ENCODE measurements at regions not wholly inside any gene's neighbourhood (a gene's known extent, or its start where the extent isn't known, plus 50 kb on each side); places are given as distances from the start of the nearest gene placed in this dataset.

- no peak overlapping the region for H2AK5ac ChIP-seq (ENCODE audit: low read depth, low read length)
- no peaks in the 10 kb centered on the region for H3K79me1 ChIP-seq (ENCODE audit: low read depth, low read length)
- ChIA-PET POLR2A (ENCODE audit: partially characterized antibody) (interaction anchor here (0.6 kb wide), 1 partner anchor 94 kb away, joined by 5 read pairs; no protein-coding TSS in a partner anchor), CTCF (ENCODE audit: partially characterized antibody) (interaction anchor here (0.6 kb wide), 1 partner anchor 32 kb away, joined by 3 read pairs; no protein-coding TSS in a partner anchor)
- H3K23ac ChIP-seq (ENCODE audit: insufficient read length) = no peak overlapping the region
- no peak overlapping the region for H3K18ac ChIP-seq (ENCODE audit: extremely low read depth, low read length)
- H4K20me1 ChIP-seq (replicated peaks in 1 of 2; ENCODE audit: control insufficient read depth in 1 of 2, insufficient read depth in 2 of 2, low read length in 2 of 2) = no peaks in the 10 kb centered on the region
- H3K14ac ChIP-seq (ENCODE audit: insufficient read length) = no peak overlapping the region
- no peaks in the 10 kb centered on the region for H3K23me2 ChIP-seq (ENCODE audit: low read depth, low read length)
- no peak overlapping the region for H2BK12ac ChIP-seq (ENCODE audit: low read depth, low read length)
- H3K9me3 ChIP-seq (ENCODE audit: insufficient read depth in 2 of 2, low read depth in 1 of 2, low read length in 1 of 2) = peaks cover 0 to 3% of the 10 kb centered on the region in 2 experiments; a peak in 2 of 4 replicates
- no peak overlapping the region for H3K4me2 ChIP-seq (ENCODE audit: insufficient read depth in 1 of 2, low read depth in 2 of 2, low read length in 2 of 2)
- H2BK5ac ChIP-seq (ENCODE audit: low read depth, low read length) = no peak overlapping the region
- no peak overlapping the region for H4K8ac ChIP-seq (ENCODE audit: extremely low read depth, insufficient read depth, low read length)
- no peak overlapping the region for H4K91ac ChIP-seq (replicated peaks; ENCODE audit: insufficient read length, low read length)
- no peaks in the 10 kb centered on the region for H3K4me1 ChIP-seq (replicated peaks in 1 of 4; ENCODE audit: control insufficient read depth in 3 of 4, insufficient read depth in 4 of 4, low read length in 3 of 4)
- no peak overlapping the region for H2BK120ac ChIP-seq (replicated peaks; ENCODE audit: low read depth, low read length)
- no peaks in the 10 kb centered on the region for H3K36me3 ChIP-seq (ENCODE audit: control insufficient read depth in 2 of 4, insufficient read depth in 4 of 4, low read length in 3 of 4)
- no peak overlapping the region for H3K4me3 ChIP-seq (ENCODE audit: extremely low read depth in 1 of 4, insufficient read depth in 2 of 4, low read depth in 3 of 4, low read length in 4 of 4)
- H3K27me3 ChIP-seq (replicated peaks in 1 of 4; ENCODE audit: control insufficient read depth in 3 of 4, extremely low read depth in 1 of 4, insufficient read depth in 3 of 4, low read length in 3 of 4) = no peaks in the 10 kb centered on the region
- no peaks in the 10 kb centered on the region for H3K79me2 ChIP-seq (ENCODE audit: control insufficient read depth in 1 of 2, insufficient read depth in 2 of 2, low read length in 2 of 2)
- H3K4ac ChIP-seq (replicated peaks; ENCODE audit: insufficient read length, low read depth, low read length) = no peak overlapping the region
- no peak overlapping the region for H3K56ac ChIP-seq (replicated peaks; ENCODE audit: insufficient read length, low read depth, low read length)
- FAIRE-seq = no peak
- H2AFZ ChIP-seq (ENCODE audit: low read length) = no peak overlapping the region
- no peak overlapping the region for H3K9ac ChIP-seq (replicated peaks in 1 of 4; ENCODE audit: extremely low read depth in 1 of 4, low read depth in 3 of 4, low read length in 3 of 4)
- no peak overlapping the region for H4K5ac ChIP-seq (ENCODE audit: insufficient read length, low read depth, low read length)
- WGBS, 2 experiments (ENCODE audit: extremely low coverage in 1 of 2, insufficient coverage in 1 of 2, insufficient read length in 1 of 2, insufficient replicate concordance in 2 of 2, low coverage in 1 of 2, low lambda C conversion rate in 2 of 2, missing lambda C conversion rate in 1 of 2) = 84% methylated on average over 3 of the region's 3 CpGs; no CpG with 5 or more reads in 1 of the 2 experiments
- H2BK15ac ChIP-seq (ENCODE audit: low read length) = no peak overlapping the region
- no peak for TF ChIP-seq BACH1 (IDR thresholded peaks at IDR 0.05; ENCODE audit: low read length)
- no peak for TF ChIP-seq RBBP5 (IDR thresholded peaks at IDR 0.05; ENCODE audit: borderline replicate concordance, low read depth, low read length)
- no peak for TF ChIP-seq EP300 (IDR thresholded peaks at IDR 0.05; ENCODE audit: borderline replicate concordance in 1 of 2, low read depth in 2 of 2, low read length in 2 of 2)
- no peak for TF ChIP-seq CHD2 (IDR thresholded peaks at IDR 0.05; ENCODE audit: low read length)
- TF ChIP-seq SIN3A (conservative IDR thresholded peaks at IDR 0.05 in 1 of 2, IDR thresholded peaks at IDR 0.05 in 1 of 2; ENCODE audit: low read depth in 1 of 2, low read length in 2 of 2) = no peak
- TF ChIP-seq RAD21 (IDR thresholded peaks at IDR 0.05 in 1 of 2, conservative IDR thresholded peaks at IDR 0.05 in 1 of 2; ENCODE audit: low read depth in 2 of 2, low read length in 2 of 2) = no peak
- no peak for TF ChIP-seq KDM4A (IDR thresholded peaks at IDR 0.05; ENCODE audit: low read depth, low read length, severe bottlenecking)
- no peak for TF ChIP-seq RNF2 (IDR thresholded peaks at IDR 0.05; ENCODE audit: borderline replicate concordance, low read depth, low read length, missing control alignments, poor library complexity, severe bottlenecking)
- no peak for TF ChIP-seq CBX5 (IDR thresholded peaks at IDR 0.05; ENCODE audit: low read depth, low read length)
- no peak for TF ChIP-seq NRF1 (IDR thresholded peaks at IDR 0.05; ENCODE audit: low read depth, low read length)
- TF ChIP-seq RXRA (IDR thresholded peaks at IDR 0.05; ENCODE audit: insufficient read depth, low read depth, low read length) = no peak
- no peak for TF ChIP-seq JUN (IDR thresholded peaks at IDR 0.05; ENCODE audit: low read depth, low read length)
- no peak for TF ChIP-seq MAFK (IDR thresholded peaks at IDR 0.05; ENCODE audit: low read depth, low read length)
- TF ChIP-seq TAF1 (IDR thresholded peaks at IDR 0.05; ENCODE audit: low read depth, low read length) = no peak
- no peak overlapping the region for H2BK20ac ChIP-seq (ENCODE audit: low read length)
- H3K27ac ChIP-seq (ENCODE audit: low read depth, low read length) = no peak overlapping the region
- DNase-seq (ENCODE audit: low read depth in 1 of 2, low spot score in 2 of 2) = no peak
Observed at GRCh38 chr1:56310945-56311344, 268.4 kb downstream of the PLPP3 start.
